ENCODE measurements at regions not wholly inside any gene's neighbourhood (a gene's known extent, or its start where the extent isn't known, plus 50 kb on each side); places are given as distances from the start of the nearest gene placed in this dataset.

GRCh38 chr7:25420771-25421170 lies 192.5 kb upstream of the NPVF start:
- Histone ChIP-seq H3K9ac (ENCODE audit: low read length in 2 of 2) (no peak overlapping the region), H3K27me3 (ENCODE audit: control insufficient read depth in 1 of 2, insufficient read depth in 2 of 2, low read length in 2 of 2) (peaks cover 0 to 2% of the 10 kb centered on the region in 2 donors), H3K4me3 (ENCODE audit: low read length in 2 of 2) (no peak overlapping the region), H3K9me3 (ENCODE audit: control insufficient read depth in 2 of 2, low read length in 2 of 2) (no peaks in the 10 kb centered on the region), H3K27ac (ENCODE audit: low read length) (no peak overlapping the region), H3K4me1 (ENCODE audit: control insufficient read depth, insufficient read depth, low read length) (no peaks in the 10 kb centered on the region), H3K36me3 (ENCODE audit: control insufficient read depth in 2 of 2, insufficient read depth in 2 of 2, low read length in 2 of 2) (no peaks in the 10 kb centered on the region)

- Histone ChIP-seq H3K4me3 (ENCODE audit: low read length in 2 of 2) (no peak overlapping the region), H3K36me3 (ENCODE audit: control insufficient read depth in 2 of 2, insufficient read depth in 2 of 2, low read length in 2 of 2) (no peaks in the 10 kb centered on the region), H3K27ac (ENCODE audit: low read length) (no peak overlapping the region), H3K9ac (ENCODE audit: low read length in 2 of 2) (no peak overlapping the region), H3K27me3 (ENCODE audit: control insufficient read depth in 1 of 2, insufficient read depth in 2 of 2, low read length in 2 of 2) (peaks cover 0 to 2% of the 10 kb centered on the region in 2 donors), H3K9me3 (ENCODE audit: control insufficient read depth in 2 of 2, low read length in 2 of 2) (no peaks in the 10 kb centered on the region), H3K4me1 (ENCODE audit: control insufficient read depth, insufficient read depth, low read length) (no peaks in the 10 kb centered on the region)
These were observed 195.8 kb upstream of the NPVF start for GRCh38 chr7:25424113-25424512.

- no peaks in the 10 kb centered on the region for H3K36me3 ChIP-seq (ENCODE audit: control insufficient read depth in 2 of 2, insufficient read depth in 2 of 2, low read length in 2 of 2)
- no peak overlapping the region for H3K4me3 ChIP-seq (ENCODE audit: low read length in 2 of 2)
- peaks cover 0 to 2% of the 10 kb centered on the region in 2 donors for H3K27me3 ChIP-seq (ENCODE audit: control insufficient read depth in 1 of 2, insufficient read depth in 2 of 2, low read length in 2 of 2)
- H3K27ac ChIP-seq (ENCODE audit: low read length) = no peak overlapping the region
- no peak overlapping the region for H3K9ac ChIP-seq (ENCODE audit: low read length in 2 of 2)
- no peaks in the 10 kb centered on the region for H3K9me3 ChIP-seq (ENCODE audit: control insufficient read depth in 2 of 2, low read length in 2 of 2)
- H3K4me1 ChIP-seq (ENCODE audit: control insufficient read depth, insufficient read depth, low read length) = no peaks in the 10 kb centered on the region
These were observed 196.6 kb upstream of the NPVF start for GRCh38 chr7:25424855-25425254.

GRCh38 chr7:25427721-25428120 lies 199.4 kb upstream of the NPVF start:
- Histone ChIP-seq H3K27me3 (ENCODE audit: control insufficient read depth in 1 of 2, insufficient read depth in 2 of 2, low read length in 2 of 2) (no peaks in the 10 kb centered on the region), H3K9ac (ENCODE audit: low read length in 2 of 2) (no peak overlapping the region), H3K4me1 (ENCODE audit: control insufficient read depth, insufficient read depth, low read length) (no peaks in the 10 kb centered on the region), H3K36me3 (ENCODE audit: control insufficient read depth in 2 of 2, insufficient read depth in 2 of 2, low read length in 2 of 2) (no peaks in the 10 kb centered on the region), H3K27ac (ENCODE audit: low read length) (no peak overlapping the region), H3K9me3 (ENCODE audit: control insufficient read depth in 2 of 2, low read length in 2 of 2) (no peaks in the 10 kb centered on the region), H3K4me3 (ENCODE audit: low read length in 2 of 2) (no peak overlapping the region)

GRCh38 chr7:25429731-25430130 lies 201.4 kb upstream of the NPVF start:
- Histone ChIP-seq H3K4me3 (ENCODE audit: low read length in 2 of 2) (no peak overlapping the region), H3K9me3 (ENCODE audit: control insufficient read depth in 2 of 2, low read length in 2 of 2) (no peaks in the 10 kb centered on the region), H3K27me3 (ENCODE audit: control insufficient read depth in 1 of 2, insufficient read depth in 2 of 2, low read length in 2 of 2) (no peaks in the 10 kb centered on the region), H3K27ac (ENCODE audit: low read length) (no peak overlapping the region), H3K36me3 (ENCODE audit: control insufficient read depth in 2 of 2, insufficient read depth in 2 of 2, low read length in 2 of 2) (no peaks in the 10 kb centered on the region), H3K4me1 (ENCODE audit: control insufficient read depth, insufficient read depth, low read length) (no peaks in the 10 kb centered on the region), H3K9ac (ENCODE audit: low read length in 2 of 2) (no peak overlapping the region)

- no peak overlapping the region for H3K9ac ChIP-seq (ENCODE audit: low read length in 2 of 2)
- H3K4me3 ChIP-seq (ENCODE audit: low read length in 2 of 2) = no peak overlapping the region
- H3K27me3 ChIP-seq (ENCODE audit: control insufficient read depth in 1 of 2, insufficient read depth in 2 of 2, low read length in 2 of 2) = no peaks in the 10 kb centered on the region
- no peak overlapping the region for H3K27ac ChIP-seq (ENCODE audit: low read length)
- H3K9me3 ChIP-seq (ENCODE audit: control insufficient read depth in 2 of 2, low read length in 2 of 2) = no peaks in the 10 kb centered on the region
- no peaks in the 10 kb centered on the region for H3K36me3 ChIP-seq (ENCODE audit: control insufficient read depth in 2 of 2, insufficient read depth in 2 of 2, low read length in 2 of 2)
- H3K4me1 ChIP-seq (ENCODE audit: control insufficient read depth, insufficient read depth, low read length) = no peaks in the 10 kb centered on the region
These were observed 202.1 kb upstream of the NPVF start for GRCh38 chr7:25430200-25430931.

- H3K4me1 ChIP-seq (ENCODE audit: control insufficient read depth, insufficient read depth, low read length) = no peaks in the 10 kb centered on the region
- no peak overlapping the region for H3K4me3 ChIP-seq (ENCODE audit: low read length in 2 of 2)
- no peak overlapping the region for H3K27ac ChIP-seq (ENCODE audit: low read length)
- no peaks in the 10 kb centered on the region for H3K9me3 ChIP-seq (ENCODE audit: control insufficient read depth in 2 of 2, low read length in 2 of 2)
- no peaks in the 10 kb centered on the region for H3K27me3 ChIP-seq (ENCODE audit: control insufficient read depth in 1 of 2, insufficient read depth in 2 of 2, low read length in 2 of 2)
- H3K36me3 ChIP-seq (ENCODE audit: control insufficient read depth in 2 of 2, insufficient read depth in 2 of 2, low read length in 2 of 2) = no peaks in the 10 kb centered on the region
- H3K9ac ChIP-seq (ENCODE audit: low read length in 2 of 2) = no peak overlapping the region
These were observed 203.7 kb upstream of the NPVF start for GRCh38 chr7:25431956-25432450.

- H3K27ac ChIP-seq (ENCODE audit: low read length) = no peak overlapping the region
These were observed 204.5 kb upstream of the NPVF start for GRCh38 chr7:25432807-25433206.

GRCh38 chr7:25436413-25436812 lies 208.1 kb upstream of the NPVF start:
- no peaks in the 10 kb centered on the region for H3K4me1 ChIP-seq (ENCODE audit: control insufficient read depth, insufficient read depth, low read length)
- H3K36me3 ChIP-seq (ENCODE audit: control insufficient read depth in 2 of 2, insufficient read depth in 2 of 2, low read length in 2 of 2) = no peaks in the 10 kb centered on the region
- H3K27me3 ChIP-seq (ENCODE audit: control insufficient read depth in 1 of 2, insufficient read depth in 2 of 2, low read length in 2 of 2) = no peaks in the 10 kb centered on the region
- H3K9ac ChIP-seq (ENCODE audit: low read length in 2 of 2) = no peak overlapping the region
- H3K27ac ChIP-seq (ENCODE audit: low read length) = no peak overlapping the region
- H3K9me3 ChIP-seq (ENCODE audit: control insufficient read depth in 2 of 2, low read length in 2 of 2) = no peaks in the 10 kb centered on the region
- H3K4me3 ChIP-seq (ENCODE audit: low read length in 2 of 2) = no peak overlapping the region

More at GRCh38 chr7:25432807-25433206, 204.5 kb upstream of the NPVF start:
- Histone ChIP-seq H3K27me3 (ENCODE audit: control insufficient read depth in 1 of 2, insufficient read depth in 2 of 2, low read length in 2 of 2) (no peaks in the 10 kb centered on the region), H3K4me1 (ENCODE audit: control insufficient read depth, insufficient read depth, low read length) (no peaks in the 10 kb centered on the region), H3K9me3 (ENCODE audit: control insufficient read depth in 2 of 2, low read length in 2 of 2) (no peaks in the 10 kb centered on the region), H3K9ac (ENCODE audit: low read length in 2 of 2) (no peak overlapping the region), H3K4me3 (ENCODE audit: low read length in 2 of 2) (no peak overlapping the region), H3K36me3 (ENCODE audit: control insufficient read depth in 2 of 2, insufficient read depth in 2 of 2, low read length in 2 of 2) (no peaks in the 10 kb centered on the region)

- Histone ChIP-seq H3K9me3 (ENCODE audit: control insufficient read depth in 2 of 2, low read length in 2 of 2) (no peaks in the 10 kb centered on the region), H3K27me3 (ENCODE audit: control insufficient read depth in 1 of 2, insufficient read depth in 2 of 2, low read length in 2 of 2) (no peaks in the 10 kb centered on the region), H3K9ac (ENCODE audit: low read length in 2 of 2) (no peak overlapping the region), H3K36me3 (ENCODE audit: control insufficient read depth in 2 of 2, insufficient read depth in 2 of 2, low read length in 2 of 2) (no peaks in the 10 kb centered on the region), H3K4me1 (ENCODE audit: control insufficient read depth, insufficient read depth, low read length) (no peaks in the 10 kb centered on the region), H3K27ac (ENCODE audit: low read length) (no peak overlapping the region), H3K4me3 (ENCODE audit: low read length in 2 of 2) (no peak overlapping the region)
These were observed 209.0 kb upstream of the NPVF start for GRCh38 chr7:25437308-25437707.

GRCh38 chr7:25444991-25445390 lies 216.7 kb upstream of the NPVF start:
- Histone ChIP-seq H3K4me3 (ENCODE audit: low read length in 2 of 2) (no peak overlapping the region), H3K9ac (ENCODE audit: low read length in 2 of 2) (no peak overlapping the region), H3K4me1 (ENCODE audit: control insufficient read depth, insufficient read depth, low read length) (no peaks in the 10 kb centered on the region), H3K27me3 (ENCODE audit: control insufficient read depth in 1 of 2, insufficient read depth in 2 of 2, low read length in 2 of 2) (no peaks in the 10 kb centered on the region), H3K27ac (ENCODE audit: low read length) (no peak overlapping the region), H3K9me3 (ENCODE audit: control insufficient read depth in 2 of 2, low read length in 2 of 2) (peaks cover 0 to 9% of the 10 kb centered on the region in 2 donors), H3K36me3 (ENCODE audit: control insufficient read depth in 2 of 2, insufficient read depth in 2 of 2, low read length in 2 of 2) (no peaks in the 10 kb centered on the region)

All from stomach smooth muscle (tissue), 2 donors.